NCI-H526 treated with DMSO at 0.1 percent for 48 hours (cell line): ENCODE measurements at regions not wholly inside any gene's neighbourhood (a gene's known extent, or its start where the extent isn't known, plus 50 kb on each side); places are given as distances from the start of the nearest gene placed in this dataset.
"Not testable (repeated sequence)": the region's sequence is repeated elsewhere in the genome, so short reads cannot be mapped to it uniquely, and the experiment has no call there.

Experiments used
- DNase-seq: peaks from one replicate; lab custom pipeline; 2025; lab: John Stamatoyannopoulos, UW

DNA sequence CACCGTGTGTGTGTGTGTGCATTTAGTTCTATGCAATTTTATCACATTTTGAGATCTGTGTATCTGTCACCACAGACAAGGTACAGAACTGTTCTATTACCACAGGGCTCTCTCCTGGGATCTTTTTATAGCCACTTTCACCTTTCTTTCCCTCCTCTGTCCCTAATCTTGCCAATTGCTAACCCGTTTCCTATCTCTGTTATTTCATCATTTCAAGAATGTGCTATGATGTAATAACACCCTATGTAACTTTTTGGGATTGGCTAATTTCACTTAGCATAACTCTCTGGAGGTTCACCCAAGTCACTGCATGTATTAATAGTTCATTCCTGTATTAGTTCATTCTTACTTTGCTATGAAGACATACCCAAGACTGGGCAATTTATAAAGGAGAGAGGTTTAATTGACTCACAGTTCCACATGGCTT is 657.7 kb downstream of the QKI start:
- DNase-seq, result no peak

DNA sequence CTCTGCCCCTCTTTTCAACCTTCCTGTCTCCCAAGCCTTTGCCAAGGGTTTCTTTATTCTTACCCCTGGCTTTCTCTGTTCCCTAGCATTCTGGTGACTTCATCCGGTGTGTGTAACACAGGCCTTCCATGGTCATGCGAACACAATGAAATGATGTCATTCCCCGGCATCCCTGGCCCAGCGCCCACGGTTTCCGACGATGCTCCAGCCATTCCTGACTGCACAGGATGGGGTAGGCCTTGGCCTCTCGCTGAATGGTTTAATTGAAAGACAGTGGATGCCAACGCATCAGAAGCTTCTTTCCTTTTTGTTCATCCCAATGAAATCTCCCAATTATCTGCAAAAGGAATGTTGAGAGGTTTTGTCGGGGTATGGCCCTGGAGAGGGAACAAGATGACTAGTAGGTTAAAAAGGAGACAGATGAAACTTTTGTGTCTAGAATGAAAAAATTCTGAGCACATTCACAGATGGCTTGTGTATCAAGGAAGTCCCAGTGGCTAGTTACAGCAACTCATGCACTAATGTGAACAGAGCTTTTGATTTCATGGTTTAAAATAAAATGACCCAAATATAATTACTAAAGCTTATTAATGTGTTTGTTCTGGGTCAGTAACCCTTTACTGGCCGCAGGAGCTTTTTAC is 655.0 kb downstream of the QKI start:
- no peak for DNase-seq

- DNase-seq, result no peak
Measured at GRCh38 chr6:164068527-164068926, 654.0 kb downstream of the QKI start.

- no peak for DNase-seq
Measured at GRCh38 chr6:164066766-164067165, 652.2 kb downstream of the QKI start.

DNA sequence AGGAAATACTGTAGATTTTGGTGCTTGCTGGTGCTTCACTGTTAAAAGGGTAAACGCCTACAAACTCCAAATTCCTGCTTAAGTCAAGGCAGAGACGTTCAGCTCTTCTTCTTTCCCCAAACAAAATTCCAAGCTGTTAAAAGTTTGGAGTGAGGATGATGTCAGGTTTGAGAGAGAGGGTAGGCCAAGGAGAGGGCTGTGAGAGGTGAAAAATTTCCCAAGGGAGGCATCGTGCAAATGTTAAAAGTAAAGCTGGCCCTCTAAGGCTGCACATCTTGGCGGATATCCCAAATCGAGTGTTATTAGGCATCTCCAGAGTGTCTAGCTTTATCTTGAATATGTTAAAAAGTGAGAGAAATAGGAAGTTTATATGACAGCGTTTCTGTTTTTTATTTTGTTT is 651.8 kb downstream of the QKI start:
- DNase-seq, result no peak

DNA sequence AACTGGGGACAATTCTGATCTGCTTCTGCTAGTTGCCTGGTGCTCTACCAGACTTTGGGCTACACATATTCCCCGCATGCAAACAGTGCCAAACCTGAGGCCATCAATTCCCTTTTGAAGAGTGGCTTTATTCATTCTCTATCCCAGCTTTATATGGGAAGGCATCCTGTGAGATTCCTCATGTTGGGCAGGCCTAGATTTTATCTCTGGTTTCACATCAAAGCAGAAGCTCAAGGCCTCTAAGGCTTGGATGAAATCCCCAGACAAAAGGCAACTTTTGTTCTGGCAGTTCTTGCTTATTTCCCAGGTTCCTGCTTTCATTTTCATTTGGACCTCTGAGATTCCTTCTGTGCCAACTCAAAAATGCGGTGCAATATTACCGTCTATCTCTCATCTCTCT is 648.8 kb downstream of the QKI start:
- DNase-seq, result no peak

DNA sequence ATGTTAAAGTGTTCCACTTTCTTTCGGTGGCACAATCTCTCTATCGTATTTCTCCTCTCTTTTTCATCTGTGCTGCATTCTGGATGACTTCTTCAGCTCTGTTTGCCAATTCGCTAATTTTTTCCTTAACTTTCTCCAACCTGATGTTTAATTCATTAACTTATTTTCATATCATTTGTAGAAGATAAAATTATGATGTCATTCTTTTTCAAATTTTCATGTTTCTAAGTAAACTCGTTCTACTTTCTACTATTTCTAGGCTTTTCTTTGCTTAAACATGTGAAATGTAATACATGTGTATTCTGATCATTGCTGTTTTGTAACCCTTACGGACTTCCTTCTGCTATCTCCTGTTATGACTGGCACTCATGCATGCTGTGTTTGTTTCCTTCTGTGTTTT is 648.4 kb downstream of the QKI start:
- DNase-seq, result no peak

GRCh38 chr6:164057876-164058275 is 643.4 kb downstream of the QKI start:
- DNase-seq, result no peak

DNA sequence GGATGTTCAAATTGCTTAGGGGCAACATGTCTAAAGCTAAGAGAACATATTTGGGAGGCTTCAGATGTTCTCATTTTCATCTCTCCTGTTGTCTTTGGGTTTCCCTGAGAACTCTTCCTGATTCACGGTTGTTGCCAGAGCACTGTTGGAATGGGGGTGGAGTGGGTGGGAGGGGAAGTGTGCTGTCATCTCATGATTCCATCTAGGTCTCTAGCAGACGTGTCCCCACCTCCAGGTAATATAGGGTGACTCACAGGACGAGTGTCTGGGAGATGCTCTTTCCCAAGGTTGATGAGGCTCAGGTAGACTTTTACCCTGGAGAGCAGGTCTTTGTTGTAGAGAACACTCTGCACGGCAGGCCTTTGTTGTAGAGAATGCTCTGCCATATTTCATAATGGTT is 636.9 kb downstream of the QKI start:
- no peak for DNase-seq

DNA sequence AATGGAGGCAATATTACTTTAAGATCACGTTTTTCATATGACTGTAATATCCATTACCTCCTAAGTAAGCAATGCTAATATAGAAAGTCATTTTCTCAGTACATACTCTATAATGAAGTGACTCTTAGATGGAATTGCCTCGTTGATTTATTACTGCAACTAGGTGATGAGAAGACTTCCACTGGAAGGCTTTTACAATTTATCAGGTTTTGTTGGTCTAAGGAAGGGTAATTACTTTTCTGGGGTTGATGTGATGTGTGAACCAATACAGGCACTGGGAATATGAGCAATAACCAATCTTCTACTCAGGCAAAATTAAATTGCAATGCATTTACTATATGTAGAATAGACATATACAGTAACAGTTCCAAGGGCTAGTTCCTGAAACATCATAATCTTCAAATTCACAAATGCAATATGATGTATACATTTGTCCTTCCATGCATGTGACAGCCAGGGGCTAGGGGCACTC is 635.0 kb downstream of the QKI start:
- DNase-seq, result no peak

DNA sequence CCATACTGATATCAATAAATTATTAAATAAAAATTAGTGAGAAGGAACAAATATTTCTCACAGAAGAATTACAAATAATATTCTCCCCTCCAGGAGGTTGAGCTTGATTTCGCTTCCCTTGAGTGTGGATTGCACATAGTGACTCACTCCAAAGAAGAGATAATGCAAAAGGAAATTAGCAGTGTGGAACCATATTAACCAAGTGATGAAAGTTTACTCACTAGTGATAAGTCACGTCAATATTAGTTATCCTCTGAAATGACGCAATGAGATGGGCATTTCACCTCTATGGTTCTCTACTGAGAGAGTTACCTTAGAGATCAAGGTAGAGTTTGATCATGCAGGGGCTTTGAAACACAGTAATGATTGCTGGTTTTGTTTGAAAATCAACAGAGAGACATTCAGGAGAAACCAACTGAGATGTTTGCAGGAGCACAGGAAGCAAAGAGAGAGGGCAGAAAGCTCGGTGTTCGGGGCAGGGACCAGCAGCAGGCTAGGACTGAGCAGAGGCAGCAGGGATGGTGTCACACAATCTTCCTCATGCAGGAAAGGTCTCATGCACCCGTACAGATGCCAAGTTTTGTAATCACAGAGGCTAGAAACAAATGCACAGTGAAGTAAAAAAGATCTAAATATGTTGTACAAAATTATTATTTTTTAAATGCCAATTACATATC is 634.5 kb downstream of the QKI start:
- DNase-seq, result no peak

GRCh38 chr6:164045082-164045481 is 630.6 kb downstream of the QKI start:
- no peak for DNase-seq

DNA sequence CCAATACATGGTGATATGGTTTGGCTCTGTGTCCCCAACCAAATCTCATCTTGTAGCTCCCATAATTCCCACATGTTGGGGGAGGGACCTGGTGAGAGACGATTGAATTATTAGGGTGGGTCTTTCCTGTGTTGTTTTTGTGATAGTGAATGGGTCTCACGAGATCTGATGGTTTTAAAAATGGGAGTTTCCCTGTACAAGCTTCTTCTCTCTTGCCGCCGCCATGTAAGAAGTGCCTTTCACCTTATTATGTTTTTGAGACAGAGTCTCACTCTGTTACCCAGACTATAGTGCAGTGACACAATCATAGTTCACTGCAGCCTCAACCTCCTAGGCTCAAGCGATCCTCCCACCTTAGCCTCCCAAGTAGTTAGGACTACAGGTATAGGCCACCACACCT is 629.1 kb downstream of the QKI start:
- not testable (repeated sequence) for DNase-seq

- DNase-seq, result no peak
Measured at GRCh38 chr6:164042212-164042611, 627.7 kb downstream of the QKI start.

DNA sequence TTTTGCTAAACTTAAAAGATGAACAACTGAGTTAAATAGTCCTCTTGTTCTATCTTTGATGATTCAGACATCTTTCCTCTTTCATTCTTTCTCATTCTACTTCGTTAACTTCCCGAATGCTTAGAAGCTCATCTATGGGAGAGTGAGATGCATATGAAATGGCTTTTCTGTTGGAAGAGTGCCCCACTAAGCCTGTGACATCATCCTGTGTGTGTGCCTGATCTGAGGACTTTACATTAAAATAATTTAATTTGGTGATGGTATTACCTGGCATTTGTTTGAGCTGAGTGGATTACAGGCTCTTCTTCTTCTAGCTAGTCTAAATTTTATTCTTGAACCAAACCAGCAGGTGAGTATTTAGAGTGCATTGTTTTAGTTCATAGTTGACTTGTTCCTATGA is 626.5 kb downstream of the QKI start:
- DNase-seq, result no peak

GRCh38 chr6:164039954-164040375 is 625.4 kb downstream of the QKI start:
- DNase-seq, result no peak

DNA sequence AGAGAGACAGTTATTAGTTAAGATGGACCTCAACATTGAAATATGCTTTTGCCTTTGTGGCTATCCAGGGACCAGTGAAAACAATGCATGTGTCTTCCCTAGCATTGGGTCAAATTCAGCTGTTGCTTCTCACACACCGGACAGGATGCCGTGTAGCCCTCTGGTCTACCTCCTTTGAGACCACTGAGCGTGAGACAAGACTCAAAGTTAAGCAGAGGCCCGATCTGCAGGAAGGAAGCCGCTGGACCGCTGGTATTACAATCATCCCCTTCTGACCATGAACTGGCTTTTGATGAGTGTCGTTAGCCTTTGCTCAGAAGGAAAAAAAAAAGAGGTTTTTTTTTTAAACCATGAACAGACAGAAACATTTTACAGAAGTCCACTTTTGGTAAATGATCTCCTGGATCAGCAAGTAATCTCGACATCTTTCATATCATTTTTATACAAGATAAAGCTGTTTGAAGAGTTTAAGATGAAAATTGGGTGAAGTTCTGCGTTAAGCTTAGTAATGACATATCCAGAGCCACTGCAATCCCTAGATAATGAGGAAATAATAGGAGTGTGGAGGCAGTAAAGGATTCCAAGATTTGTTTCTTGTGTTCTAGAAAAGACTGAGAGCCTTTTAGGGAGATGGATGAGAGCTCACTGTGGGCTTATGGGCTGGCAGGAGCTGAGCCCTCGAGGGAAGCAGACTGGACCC is 622.8 kb downstream of the QKI start:
- DNase-seq, result no peak

DNA sequence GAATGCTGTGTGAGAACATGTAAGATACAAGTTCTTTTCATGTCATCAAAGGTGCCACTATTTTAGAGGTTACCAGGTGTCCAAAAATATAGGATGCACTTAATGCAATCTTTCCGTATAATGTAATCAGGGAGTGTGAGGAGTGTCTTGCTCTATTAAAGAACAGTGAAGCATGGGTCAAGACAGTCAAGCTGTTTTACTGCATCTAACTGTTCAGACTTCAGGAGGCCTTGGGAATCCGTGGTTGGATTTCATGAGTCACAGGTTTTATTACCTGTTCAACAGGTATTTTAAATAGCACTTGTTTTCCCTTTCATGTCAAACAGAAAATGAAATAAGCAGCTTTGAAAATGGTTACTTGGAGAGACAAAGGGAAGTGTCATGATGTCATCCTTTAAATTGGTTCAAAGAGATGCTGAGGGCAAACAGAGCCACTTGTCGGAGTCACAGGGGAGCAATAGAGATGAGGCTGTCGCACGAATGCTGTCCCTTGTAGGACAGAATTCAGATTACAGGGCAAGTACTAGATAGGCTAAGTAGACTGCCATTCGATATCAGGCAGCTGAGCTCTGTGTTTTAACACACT is 621.5 kb downstream of the QKI start:
- DNase-seq, result no peak

- no peak for DNase-seq
Measured at GRCh38 chr6:164034602-164035140, 620.2 kb downstream of the QKI start.

DNA sequence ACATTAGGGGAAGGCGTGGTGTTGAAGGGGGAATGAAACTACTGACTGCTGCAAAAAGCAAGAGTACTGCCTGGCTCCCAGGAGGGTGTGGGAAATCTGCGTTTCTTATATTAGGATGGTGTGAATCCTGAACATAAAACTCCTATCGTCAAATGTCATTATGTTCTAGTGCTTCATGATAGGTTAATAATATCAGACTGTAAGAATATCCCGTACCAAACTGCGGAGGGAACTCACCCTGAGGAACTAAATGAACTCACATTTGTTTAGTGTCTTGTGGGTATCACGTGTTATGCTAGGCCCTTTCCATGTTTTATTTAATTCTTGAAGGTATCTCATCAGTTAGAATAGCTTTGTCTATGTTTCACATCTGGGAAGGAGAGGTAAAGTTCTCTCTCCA is 610.7 kb downstream of the QKI start:
- no peak for DNase-seq

GRCh38 chr6:164023535-164023934 is 609.0 kb downstream of the QKI start:
- no peak for DNase-seq

GRCh38 chr6:164022632-164023031 is 608.1 kb downstream of the QKI start:
- no peak for DNase-seq
